ENCODE measurements at regions not wholly inside any gene's neighbourhood (a gene's known extent, or its start where the extent isn't known, plus 50 kb on each side); places are given as distances from the start of the nearest gene placed in this dataset.

- TF ChIP-seq, protein P1, sequence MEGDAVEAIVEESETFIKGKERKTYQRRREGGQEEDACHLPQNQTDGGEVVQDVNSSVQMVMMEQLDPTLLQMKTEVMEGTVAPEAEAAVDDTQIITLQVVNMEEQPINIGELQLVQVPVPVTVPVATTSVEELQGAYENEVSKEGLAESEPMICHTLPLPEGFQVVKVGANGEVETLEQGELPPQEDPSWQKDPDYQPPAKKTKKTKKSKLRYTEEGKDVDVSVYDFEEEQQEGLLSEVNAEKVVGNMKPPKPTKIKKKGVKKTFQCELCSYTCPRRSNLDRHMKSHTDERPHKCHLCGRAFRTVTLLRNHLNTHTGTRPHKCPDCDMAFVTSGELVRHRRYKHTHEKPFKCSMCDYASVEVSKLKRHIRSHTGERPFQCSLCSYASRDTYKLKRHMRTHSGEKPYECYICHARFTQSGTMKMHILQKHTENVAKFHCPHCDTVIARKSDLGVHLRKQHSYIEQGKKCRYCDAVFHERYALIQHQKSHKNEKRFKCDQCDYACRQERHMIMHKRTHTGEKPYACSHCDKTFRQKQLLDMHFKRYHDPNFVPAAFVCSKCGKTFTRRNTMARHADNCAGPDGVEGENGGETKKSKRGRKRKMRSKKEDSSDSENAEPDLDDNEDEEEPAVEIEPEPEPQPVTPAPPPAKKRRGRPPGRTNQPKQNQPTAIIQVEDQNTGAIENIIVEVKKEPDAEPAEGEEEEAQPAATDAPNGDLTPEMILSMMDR (IDR thresholded peaks at IDR 0.05) = no peak
- TF ChIP-seq POLR2A (IDR thresholded peaks at IDR 0.05) = no peak
Observed at GRCh38 chr4:56261027-56261426, 126.3 kb downstream of the AASDH start.

Measured in gastroesophageal sphincter (tissue), 3 donors.